ENCODE measurements at regions not wholly inside any gene's neighbourhood (a gene's known extent, or its start where the extent isn't known, plus 50 kb on each side); places are given as distances from the start of the nearest gene placed in this dataset.

DNA sequence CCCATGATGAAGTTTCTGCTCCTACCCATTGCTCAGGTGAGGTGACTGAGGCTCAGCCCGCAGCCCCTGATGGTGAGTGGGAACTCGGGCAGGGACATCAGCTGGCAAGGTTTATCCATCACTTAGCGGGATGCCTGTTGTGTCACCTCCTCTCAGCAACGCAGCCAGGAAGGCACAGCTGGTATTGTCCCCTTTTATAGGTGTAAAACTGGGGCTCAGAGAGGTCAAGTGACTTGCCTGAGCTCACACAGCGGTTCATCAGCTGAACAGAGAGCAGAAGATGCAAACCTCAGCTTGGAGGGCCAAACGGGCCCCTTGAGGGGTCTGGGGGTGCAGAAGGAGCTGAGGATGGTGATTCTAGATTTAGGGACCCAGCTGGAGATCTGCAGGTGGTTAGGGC is 143.6 kb downstream of the PHETA1 start:
- DNase-seq: no peak
- H3K36me3 Mint-ChIP-seq: no peaks in the 10 kb centered on the region
- no peaks in the 10 kb centered on the region for H3K9me3 Mint-ChIP-seq
- no peak overlapping the region for H3K4me3 Mint-ChIP-seq
- peaks cover 5% of the 10 kb centered on the region for H3K27me3 Mint-ChIP-seq
- H3K27ac Mint-ChIP-seq: no peak overlapping the region
- peaks cover 7% of the 10 kb centered on the region for H3K4me1 Mint-ChIP-seq

- Mint-ChIP-seq H3K27ac (no peak overlapping the region), H3K4me1 (peaks cover 7% of the 10 kb centered on the region), H3K4me3 (no peak overlapping the region), H3K27me3 (peaks cover 3% of the 10 kb centered on the region), H3K36me3 (no peaks in the 10 kb centered on the region), H3K9me3 (no peaks in the 10 kb centered on the region)
- DNase-seq: no peak
Measured at GRCh38 chr12:111224186-111225066, 144.5 kb downstream of the PHETA1 start.

GRCh38 chr12:111222523-111222922 is 146.4 kb downstream of the PHETA1 start:
- no peaks in the 10 kb centered on the region for H3K9me3 Mint-ChIP-seq
- no peak overlapping the region for H3K4me3 Mint-ChIP-seq
- H3K27ac Mint-ChIP-seq: no peak overlapping the region
- no peaks in the 10 kb centered on the region for H3K36me3 Mint-ChIP-seq
- no peak for DNase-seq
- no peaks in the 10 kb centered on the region for H3K27me3 Mint-ChIP-seq
- peaks cover 7% of the 10 kb centered on the region for H3K4me1 Mint-ChIP-seq

- DNase-seq: no peak
- H3K36me3 Mint-ChIP-seq: no peaks in the 10 kb centered on the region
Measured at GRCh38 chr12:111222027-111222414, 146.9 kb downstream of the PHETA1 start.

DNA sequence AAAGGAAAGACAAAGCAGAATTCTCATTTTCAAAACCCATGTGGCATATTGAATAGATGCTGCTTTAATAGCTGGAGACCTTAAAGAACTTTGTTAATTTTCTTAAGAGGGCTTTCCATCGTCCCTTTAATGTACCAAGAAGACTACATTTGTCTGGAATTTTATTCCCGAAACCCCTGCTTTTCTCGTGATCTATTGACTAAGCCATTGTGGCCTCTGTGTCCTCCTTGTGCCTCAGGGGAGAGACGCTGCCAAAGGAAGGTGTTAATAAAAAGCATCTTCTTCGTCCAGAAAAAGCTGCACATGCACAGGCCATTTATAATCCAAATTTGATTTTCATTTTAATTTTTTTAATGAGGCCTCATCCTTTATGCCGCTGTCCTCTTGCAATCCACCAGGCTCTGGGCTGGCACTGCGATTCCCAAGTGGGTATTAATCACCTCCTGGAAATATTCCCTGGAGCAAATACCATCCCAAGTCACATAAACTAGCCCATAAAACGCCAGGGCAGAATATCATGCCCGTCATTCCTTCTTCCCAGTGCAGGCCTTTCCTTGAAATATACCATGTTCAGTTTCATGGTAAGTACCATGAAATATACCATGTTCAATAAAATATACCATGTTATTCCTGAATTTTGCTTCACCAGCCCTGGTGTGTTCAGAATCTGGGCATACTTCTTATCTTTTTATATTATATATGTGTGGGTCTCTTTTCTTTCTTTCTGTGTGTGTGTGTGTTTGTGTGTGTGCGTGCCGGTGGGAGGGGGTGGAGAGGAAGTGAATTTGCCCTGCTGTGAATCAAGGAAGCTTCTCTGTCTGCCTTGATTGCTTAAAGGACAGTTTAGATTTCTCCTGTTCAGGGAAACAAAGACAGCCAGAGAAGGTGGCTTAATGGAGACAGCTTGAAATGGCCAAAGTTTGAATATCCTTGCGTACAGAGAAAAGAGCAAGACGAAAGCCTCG is 147.6 kb downstream of the PHETA1 start:
- no peak overlapping the region for H3K27ac Mint-ChIP-seq
- no peaks in the 10 kb centered on the region for H3K27me3 Mint-ChIP-seq
- peaks cover 7% of the 10 kb centered on the region for H3K4me1 Mint-ChIP-seq
- DNase-seq: no peak
- no peaks in the 10 kb centered on the region for H3K9me3 Mint-ChIP-seq
- no peak overlapping the region for H3K4me3 Mint-ChIP-seq
- no peaks in the 10 kb centered on the region for H3K36me3 Mint-ChIP-seq

More at GRCh38 chr12:111222027-111222414, 146.9 kb downstream of the PHETA1 start:
- Mint-ChIP-seq H3K4me3 (no peak overlapping the region), H3K27ac (no peak overlapping the region), H3K4me1 (peaks cover 7% of the 10 kb centered on the region), H3K9me3 (no peaks in the 10 kb centered on the region), H3K27me3 (no peaks in the 10 kb centered on the region)

DNA sequence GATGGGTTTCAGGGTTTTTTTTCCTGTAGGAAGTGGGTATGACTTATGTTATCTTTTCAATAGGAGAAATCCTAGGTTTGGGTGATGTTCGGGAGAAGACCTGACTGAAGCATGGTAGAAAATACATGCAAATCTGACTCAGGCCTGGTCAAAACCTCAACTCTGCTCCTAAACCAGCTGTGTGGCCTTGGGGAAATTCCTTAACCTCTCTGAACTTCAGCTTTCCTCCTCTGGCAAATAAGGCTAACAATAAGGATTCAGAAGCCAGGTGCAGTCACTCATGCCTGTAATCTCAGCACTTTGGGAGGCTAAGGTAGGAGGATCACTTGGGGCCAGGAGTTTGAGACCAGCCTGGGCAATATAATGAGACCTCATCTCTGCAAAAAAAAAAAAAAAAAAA is 148.5 kb downstream of the PHETA1 start:
- H3K36me3 Mint-ChIP-seq: no peaks in the 10 kb centered on the region
- H3K4me3 Mint-ChIP-seq: no peak overlapping the region
- DNase-seq: no peak
- no peaks in the 10 kb centered on the region for H3K9me3 Mint-ChIP-seq
- H3K4me1 Mint-ChIP-seq: peaks cover 7% of the 10 kb centered on the region
- H3K27ac Mint-ChIP-seq: no peak overlapping the region
- H3K27me3 Mint-ChIP-seq: no peaks in the 10 kb centered on the region

DNA sequence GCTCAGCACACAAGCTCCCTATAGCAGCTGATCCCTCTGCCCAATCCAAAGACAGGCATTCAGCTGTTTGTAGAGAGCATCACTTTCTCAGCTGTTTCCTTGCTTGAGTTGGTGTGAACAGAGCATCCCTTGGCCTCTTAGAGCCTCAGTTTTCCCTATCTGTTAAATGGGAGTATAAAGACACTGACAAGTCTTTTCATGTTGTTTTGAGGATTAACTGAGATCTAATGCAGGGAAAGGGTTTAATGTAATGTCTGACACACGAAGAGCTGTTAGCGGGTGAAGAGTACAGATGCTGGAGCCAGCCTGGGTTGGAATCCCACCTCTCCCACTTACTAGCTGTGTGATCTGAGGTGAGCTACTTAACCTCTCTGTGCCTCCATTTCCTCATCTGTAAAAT is 149.5 kb downstream of the PHETA1 start:
- Mint-ChIP-seq H3K27me3 (no peaks in the 10 kb centered on the region), H3K4me1 (peaks cover 4% of the 10 kb centered on the region), H3K36me3 (no peaks in the 10 kb centered on the region), H3K9me3 (no peaks in the 10 kb centered on the region), H3K4me3 (no peak overlapping the region), H3K27ac (no peak overlapping the region)
- DNase-seq: no peak

GRCh38 chr12:111218499-111218898 is 150.4 kb downstream of the PHETA1 start:
- Mint-ChIP-seq H3K9me3 (no peaks in the 10 kb centered on the region), H3K36me3 (no peaks in the 10 kb centered on the region), H3K27me3 (no peaks in the 10 kb centered on the region), H3K4me1 (no peaks in the 10 kb centered on the region), H3K27ac (no peak overlapping the region), H3K4me3 (no peak overlapping the region)
- no peak for DNase-seq

DNA sequence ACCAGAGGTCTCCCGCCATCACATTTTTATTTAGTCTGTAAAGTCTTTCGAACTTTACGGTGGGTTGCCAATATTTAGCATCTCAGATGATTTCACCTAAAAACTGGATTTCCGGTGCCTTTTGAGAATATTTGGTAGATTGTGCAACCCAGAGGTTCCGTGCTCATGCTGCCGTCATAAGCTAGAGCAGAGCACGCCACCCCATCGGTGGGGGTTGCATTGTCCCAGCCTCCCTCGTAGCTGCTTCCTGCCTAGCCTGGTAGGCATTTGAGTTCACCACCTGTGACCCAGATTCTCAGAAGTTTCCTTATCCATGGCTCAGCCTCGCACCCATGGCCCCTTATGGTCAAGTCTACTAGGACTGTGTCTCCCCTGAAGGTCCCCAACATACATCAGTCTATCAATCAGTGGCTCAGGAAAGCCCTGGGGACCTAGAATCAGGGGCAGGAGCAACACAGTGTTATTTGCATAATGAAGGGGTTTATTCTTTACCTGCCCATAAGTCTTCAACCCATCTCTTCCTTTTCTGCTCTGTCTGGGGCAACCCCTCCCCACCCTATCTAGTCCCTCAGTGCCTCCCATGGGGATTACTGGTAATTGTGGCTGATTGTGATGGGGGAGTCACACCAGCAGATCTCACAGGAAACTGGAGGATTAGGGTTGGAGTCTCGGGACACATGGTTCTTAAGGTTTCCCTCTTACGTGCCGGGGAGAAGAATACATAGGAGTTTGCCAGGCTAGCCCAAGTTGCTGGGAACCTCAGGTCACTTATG is 152.3 kb downstream of the PHETA1 start:
- Mint-ChIP-seq H3K27me3 (no peaks in the 10 kb centered on the region), H3K4me1 (no peaks in the 10 kb centered on the region), H3K9me3 (no peaks in the 10 kb centered on the region), H3K27ac (no peak overlapping the region), H3K36me3 (no peaks in the 10 kb centered on the region), H3K4me3 (no peak overlapping the region)
- no peak for DNase-seq

GRCh38 chr12:111215881-111216280 is 153.0 kb downstream of the PHETA1 start:
- no peaks in the 10 kb centered on the region for H3K36me3 Mint-ChIP-seq
- H3K4me3 Mint-ChIP-seq: no peak overlapping the region
- H3K27me3 Mint-ChIP-seq: no peaks in the 10 kb centered on the region
- no peaks in the 10 kb centered on the region for H3K9me3 Mint-ChIP-seq
- no peak overlapping the region for H3K27ac Mint-ChIP-seq
- DNase-seq: no peak
- H3K4me1 Mint-ChIP-seq: no peaks in the 10 kb centered on the region

DNA sequence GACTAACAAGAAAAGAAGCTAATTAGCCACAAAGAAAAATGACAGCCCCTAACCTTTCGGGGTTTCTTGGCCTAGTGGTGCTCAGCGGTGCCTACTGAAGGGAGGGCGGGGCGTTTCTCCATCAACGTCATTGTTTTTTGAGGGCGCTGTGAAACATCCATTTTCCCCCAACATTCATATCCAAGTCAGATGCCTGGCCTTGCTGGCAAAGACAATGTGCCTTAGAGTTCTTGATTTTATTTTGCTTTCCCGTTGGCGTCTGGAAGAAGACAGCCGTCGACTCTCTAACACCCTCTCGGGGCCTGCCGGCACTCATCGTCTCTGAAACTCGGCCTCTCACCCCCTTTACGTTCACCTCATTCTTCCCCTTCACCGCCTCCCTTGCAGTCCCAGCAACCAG is 154.5 kb downstream of the PHETA1 start:
- no peak for DNase-seq

DNA sequence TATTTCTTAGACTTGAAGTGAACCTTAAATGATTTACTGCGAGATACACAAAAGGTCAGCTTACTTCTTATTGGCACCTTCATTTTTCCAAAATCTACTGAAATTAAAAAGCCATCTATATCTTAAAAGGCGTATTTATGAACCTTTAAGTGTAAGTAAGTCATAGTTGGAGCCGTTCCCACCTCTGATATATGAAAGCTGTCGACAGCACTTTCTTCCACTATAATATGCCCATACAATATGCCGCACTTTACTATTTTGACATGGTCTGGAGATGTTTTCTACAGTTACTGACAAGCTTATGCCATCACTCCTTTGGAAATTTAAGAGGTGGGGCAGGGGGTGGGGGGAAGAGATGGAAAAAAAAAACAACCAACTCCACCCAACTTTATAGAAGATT is 155.3 kb downstream of the PHETA1 start:
- Mint-ChIP-seq H3K36me3 (no peaks in the 10 kb centered on the region), H3K4me3 (no peak overlapping the region), H3K27ac (no peak overlapping the region), H3K9me3 (no peaks in the 10 kb centered on the region), H3K4me1 (no peaks in the 10 kb centered on the region), H3K27me3 (no peaks in the 10 kb centered on the region)
- no peak for DNase-seq

More for the DNA sequence above, 154.5 kb downstream of the PHETA1 start:
- H3K36me3 Mint-ChIP-seq: no peaks in the 10 kb centered on the region
- no peaks in the 10 kb centered on the region for H3K27me3 Mint-ChIP-seq
- no peak overlapping the region for H3K27ac Mint-ChIP-seq
- no peak overlapping the region for H3K4me3 Mint-ChIP-seq
- H3K9me3 Mint-ChIP-seq: no peaks in the 10 kb centered on the region
- H3K4me1 Mint-ChIP-seq: no peaks in the 10 kb centered on the region

DNA sequence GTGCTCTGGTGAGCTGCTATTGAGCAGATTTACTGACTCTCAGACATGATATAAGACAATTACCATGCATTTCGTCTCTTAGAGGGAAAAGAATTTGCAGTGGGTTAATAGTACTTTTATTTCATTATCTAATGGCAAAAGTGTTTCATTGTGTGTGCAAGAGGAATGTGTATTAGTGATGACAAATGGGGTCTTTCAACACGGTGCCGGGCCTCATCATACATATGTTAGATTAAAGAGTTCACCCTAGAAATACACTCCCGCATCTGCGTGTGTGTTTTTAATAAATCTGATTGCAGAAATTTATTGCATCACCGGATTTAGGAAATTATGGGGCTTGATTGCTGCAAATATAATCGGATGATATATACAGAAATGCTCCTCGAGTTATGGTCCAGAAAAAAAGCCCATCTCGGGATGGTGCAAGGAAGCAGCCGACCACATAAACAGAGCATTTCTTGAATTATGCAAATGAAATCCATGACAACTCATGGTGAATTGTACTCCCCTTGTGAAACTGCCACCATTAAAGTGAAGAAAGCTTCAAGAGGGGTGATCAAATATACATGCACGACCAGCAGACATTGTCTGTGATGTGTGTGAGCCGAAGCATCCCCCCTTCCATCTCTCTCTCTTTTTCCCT is 156.0 kb downstream of the PHETA1 start:
- DNase-seq: no peak
- Mint-ChIP-seq H3K27me3 (no peaks in the 10 kb centered on the region), H3K36me3 (no peaks in the 10 kb centered on the region), H3K4me1 (no peaks in the 10 kb centered on the region), H3K9me3 (no peaks in the 10 kb centered on the region), H3K4me3 (no peak overlapping the region), H3K27ac (no peak overlapping the region)

GRCh38 chr12:111211910-111212757 is 156.8 kb downstream of the PHETA1 start:
- Mint-ChIP-seq H3K36me3 (no peaks in the 10 kb centered on the region), H3K4me3 (no peak overlapping the region), H3K9me3 (no peaks in the 10 kb centered on the region), H3K27me3 (no peaks in the 10 kb centered on the region), H3K4me1 (no peaks in the 10 kb centered on the region), H3K27ac (no peak overlapping the region)
- DNase-seq: no peak

Measured in activated naive CD8-positive, alpha-beta T cell treated with anti-CD3 and anti-CD28 coated beads for 36 hours (primary cell).